GM12878 (cell line): ENCODE measurements at regions not wholly inside any gene's neighbourhood (a gene's known extent, or its start where the extent isn't known, plus 50 kb on each side); places are given as distances from the start of the nearest gene placed in this dataset.

Source experiments
- ATAC-seq: fragments of 200-7000 bp; cut with Tn5 transposase; 3 replicates; pipeline ENCODE4 v1.9.1; 2020; ENCODE audit warnings: mild to moderate bottlenecking, moderate library complexity
- BruUV-seq: library from RNA; stranded (reverse); fragments of 400-500 nt; replicated peaks from 2 replicates; lab custom pipeline; 2021; lab: Mats Ljungman, UMichigan
- CTCF ChIA-PET: fragments of 300-600 bp; sonication (Branson Sonifier 250); formaldehyde crosslinking; extraction: SDS; loops from one replicate; lab custom pipeline; 2021; ENCODE audit warnings: inconsistent platforms; lab: Yijun Ruan, JAX
- POLR2A ChIA-PET: fragments of 350-600 bp; formaldehyde crosslinking; extraction: SDS; loops from one replicate; lab custom pipeline; 2021; ENCODE audit warnings: inconsistent platforms; lab: Charles Lee
- RAD21 ChIA-PET: fragments of 300-600 bp; sonication (Branson Sonifier 250); formaldehyde crosslinking; loops from one replicate; lab custom pipeline; 2023; ENCODE audit warnings: antibody characterized with exemption; ENCODE audit not compliant: unreplicated experiment; lab: Charles Lee
- SMC1A ChIA-PET: fragments of 300-600 bp; sonication (Branson Sonifier 250); formaldehyde crosslinking; loops from one replicate; lab custom pipeline; 2023; ENCODE audit not compliant: unreplicated experiment, uncharacterized antibody; lab: Charles Lee
- DNase-seq: peaks from one replicate; pipeline ENCODE4 v3.0.0-alpha.2; 2011; ENCODE audit warnings: low read depth, low spot score
- FAIRE-seq: peaks from 3 replicates; lab custom pipeline; 2011; peaks lifted over from hg19 to GRCh38; lab: Jason Lieb, UNC
- H2AFZ ChIP-seq: 2 replicates; pipeline ENCODE4 v1.6.0; 2011; ENCODE audit warnings: low read depth, low read length, control low read depth; ENCODE audit not compliant: control insufficient read depth
- H3K27ac ChIP-seq: 2 replicates; pipeline ENCODE4 v1.5.1; 2011; ENCODE audit warnings: control low read depth; ENCODE audit not compliant: control insufficient read depth, insufficient read depth
- H3K27me3 ChIP-seq, 2 experiments: replicated peaks in 1 of 2; 2 replicates each; pipeline versions ENCODE4 v1.6.0 to v1.6.1; 2011; ENCODE audit warnings: low read length in 1 of 2; ENCODE audit not compliant: control insufficient read depth in 2 of 2, insufficient read depth in 2 of 2
- H3K36me3 ChIP-seq, 2 experiments: 2 replicates each; pipeline ENCODE4 v1.5.1; 2011; ENCODE audit warnings: low read length in 1 of 2; ENCODE audit not compliant: control insufficient read depth in 2 of 2, insufficient read depth in 2 of 2
- H3K4me1 ChIP-seq: 2 replicates; pipeline ENCODE4 v1.6.1; 2011; ENCODE audit warnings: mild to moderate bottlenecking, low read length, moderate library complexity, mixed read lengths; ENCODE audit not compliant: control insufficient read depth, insufficient read depth
- H3K4me2 ChIP-seq: 2 replicates; pipeline ENCODE4 v1.6.0; 2011; ENCODE audit warnings: control low read depth; ENCODE audit not compliant: control insufficient read depth, insufficient read depth
- H3K4me3 ChIP-seq: fragments of 200-600 bp; sonication (generic); 2 replicates; pipeline ENCODE4 v1.5.1; 2016
- H3K79me2 ChIP-seq: 2 replicates; pipeline ENCODE4 v1.6.0; 2011; ENCODE audit warnings: low read length; ENCODE audit not compliant: control insufficient read depth, insufficient read depth
- H3K9ac ChIP-seq: 2 replicates; pipeline ENCODE4 v1.8.0; 2011; ENCODE audit warnings: low read length, control low read depth, mixed read lengths; ENCODE audit not compliant: control insufficient read depth, insufficient read depth
- H3K9me3 ChIP-seq: replicated peaks from 3 replicates; pipeline ENCODE4 v1.5.1; 2011; ENCODE audit warnings: mild to moderate bottlenecking, low read length; ENCODE audit not compliant: control insufficient read depth, insufficient read depth
- H4K20me1 ChIP-seq: 2 replicates; pipeline ENCODE4 v1.6.0; 2011; ENCODE audit not compliant: control insufficient read depth, insufficient read depth
- BHLHE40 ChIP-seq, 2 experiments: fragments of 450-650 bp in 1 of 2; IDR thresholded peaks; 2 replicates each; pipeline ENCODE4 v1.6.1; 2011 to 2017; ENCODE audit warnings: low read depth in 2 of 2, borderline replicate concordance in 1 of 2, improper control_type of control experiment in 1 of 2, low read length in 1 of 2, mild to moderate bottlenecking in 1 of 2
- CHD1 ChIP-seq: IDR thresholded peaks from 2 replicates; pipeline ENCODE4 v1.6.1; 2012; ENCODE audit warnings: low read depth, low read length, improper control_type of control experiment
- MEF2B ChIP-seq: fragments of 450-650 bp; IDR thresholded peaks from 2 replicates; pipeline ENCODE4 v1.6.1; 2018; ENCODE audit warnings: mild to moderate bottlenecking, moderate library complexity; ENCODE audit not compliant: partially characterized antibody, poor library complexity, severe bottlenecking
- PAX5 ChIP-seq: IDR thresholded peaks from 2 replicates; pipeline ENCODE4 v1.6.1; 2011; ENCODE audit warnings: low read depth, low read length, borderline replicate concordance
- RCOR1 ChIP-seq: conservative IDR thresholded peaks from 2 replicates; pipeline ENCODE4 v1.6.1; 2012; ENCODE audit warnings: low read depth, low read length, improper control_type of control experiment
- SIX5 ChIP-seq: IDR thresholded peaks from 2 replicates; pipeline ENCODE4 v1.6.1; 2011; ENCODE audit warnings: mild to moderate bottlenecking, low read depth, low read length, moderate library complexity; ENCODE audit not compliant: severe bottlenecking
- SPI1 ChIP-seq: IDR thresholded peaks from 2 replicates; pipeline ENCODE4 v1.6.1; 2011; ENCODE audit warnings: low read depth, mild to moderate bottlenecking, low read length, moderate library complexity, borderline replicate concordance; ENCODE audit not compliant: insufficient read depth
- SREBF1 ChIP-seq: IDR thresholded peaks from 2 replicates; pipeline ENCODE4 v1.6.1; 2012; ENCODE audit warnings: mild to moderate bottlenecking, low read length
- STAT1 ChIP-seq: fragments of 450-650 bp; conservative IDR thresholded peaks from 2 replicates; pipeline ENCODE4 v1.6.1; 2014; ENCODE audit warnings: antibody characterized with exemption, mild to moderate bottlenecking
- TBL1XR1 ChIP-seq: IDR thresholded peaks from 2 replicates; pipeline ENCODE4 v1.6.1; 2012; ENCODE audit warnings: low read depth, low read length, improper control_type of control experiment
- WRNIP1 ChIP-seq: IDR thresholded peaks from 2 replicates; pipeline ENCODE4 v1.6.1; 2011; ENCODE audit warnings: low read depth, low read length, improper control_type of control experiment, borderline replicate concordance
- ZNF274 ChIP-seq: IDR thresholded peaks from one replicate; pipeline ENCODE4 v1.8.0; 2011; ENCODE audit not compliant: insufficient read length, insufficient read depth
- WGBS: methylation state at CpG from one replicate; pipeline ENCODE4 v1.1.6; 2016; ENCODE audit warnings: low lambda C conversion rate; ENCODE audit not compliant: insufficient replicate concordance, insufficient coverage; ENCODE audit errors: missing lambda C conversion rate; 5-methylcytosine and 5-hydroxymethylcytosine counted together
- in situ Hi-C: fragments of 300-500 bp; cut with MboI; formaldehyde crosslinking; loops from 9 replicates; pipeline ENCODE4 v1.14.3; 2018; ENCODE audit warnings: mixed read lengths
- intact Hi-C: fragments of 100-400 bp; cut with micrococcal nuclease; formaldehyde crosslinking; loops from one replicate; pipeline ENCODE4 v1.14.2; 2022; ENCODE audit not compliant: unreplicated experiment
- TF ChIP-seq, protein P1 (sequence below): IDR thresholded peaks from 2 replicates; pipeline ENCODE4 v1.6.1; 2011; ENCODE audit warnings: low read depth, mild to moderate bottlenecking, low read length, moderate library complexity, borderline replicate concordance; ENCODE audit errors: extremely low read depth
- TF ChIP-seq, protein P2 (sequence below): fragments of 450-650 bp; formaldehyde crosslinking; IDR thresholded peaks from 2 replicates; pipeline ENCODE4 v1.4.0; 2020; ENCODE audit warnings: mild to moderate bottlenecking, moderate library complexity
- TF ChIP-seq, protein P3 (sequence below): fragments of 450-650 bp; IDR thresholded peaks from 2 replicates; pipeline ENCODE4 v1.6.1; 2017; ENCODE audit warnings: borderline replicate concordance
- TF ChIP-seq, protein P4 (sequence below): IDR thresholded peaks from 2 replicates; pipeline ENCODE4 v1.6.1; 2012; ENCODE audit warnings: low read length, inconsistent platforms

DNA sequence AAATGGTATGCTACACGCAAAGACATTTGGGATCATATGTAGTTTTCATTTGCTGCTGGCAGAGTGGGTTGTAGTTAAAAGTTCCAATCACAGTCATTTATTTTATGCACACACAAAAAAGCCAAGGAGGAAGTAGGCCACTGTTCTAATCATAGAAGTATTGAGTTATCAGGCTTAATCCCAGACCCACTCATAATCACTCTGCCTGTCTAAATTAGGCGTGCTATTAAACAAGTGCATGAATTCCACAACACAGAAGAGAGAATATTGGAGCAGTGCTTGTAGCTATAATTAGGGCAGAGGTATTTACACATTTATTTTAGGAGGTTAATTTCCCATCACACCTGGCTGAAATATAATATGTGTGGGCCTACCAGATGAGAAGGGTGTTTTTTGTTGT, 65.7 kb upstream of the FIGN start (continued):
- TF ChIP-seq, protein P1, sequence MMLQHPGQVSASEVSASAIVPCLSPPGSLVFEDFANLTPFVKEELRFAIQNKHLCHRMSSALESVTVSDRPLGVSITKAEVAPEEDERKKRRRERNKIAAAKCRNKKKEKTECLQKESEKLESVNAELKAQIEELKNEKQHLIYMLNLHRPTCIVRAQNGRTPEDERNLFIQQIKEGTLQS: no peak
- TF ChIP-seq PAX5: no peak

DNA sequence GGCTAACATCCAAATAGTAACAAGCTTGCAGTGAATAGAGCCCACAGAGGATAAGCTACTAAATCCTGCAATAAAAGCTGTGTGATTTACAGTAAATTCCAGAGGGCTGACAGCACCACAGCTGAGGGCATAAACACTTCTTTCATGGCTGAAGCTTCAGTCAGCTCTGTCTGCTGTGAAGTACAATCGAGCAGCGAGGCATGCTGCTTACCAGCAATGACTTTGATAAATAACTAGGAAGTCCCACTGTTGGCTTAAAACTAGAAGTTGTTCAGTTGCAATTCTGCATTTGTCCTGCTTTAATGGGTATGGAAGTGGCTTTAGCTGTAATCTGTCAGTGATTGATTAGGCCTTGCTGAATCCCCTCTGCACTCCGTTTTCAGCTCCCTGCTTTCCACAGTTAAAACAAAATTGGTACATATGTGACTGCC, 65.2 kb upstream of the FIGN start:
- in situ Hi-C loops (no loop called here), intact Hi-C loops (no loop called here)
- H3K27me3 ChIP-seq: no peaks in the 10 kb centered on the region
- H3K79me2 ChIP-seq: no peaks in the 10 kb centered on the region
- ChIA-PET RAD21 (no interaction called here), SMC1A (no interaction called here), POLR2A (no interaction called here), CTCF (no interaction called here)
- no peak overlapping the region for H3K4me2 ChIP-seq
- TF ChIP-seq RCOR1 (no peak), BHLHE40 (IDR thresholded peaks at IDR 0.05; ENCODE audit: borderline replicate concordance in 1 of 2, low read depth in 2 of 2, low read length in 1 of 2) (no peak), STAT1 (no peak), WRNIP1 (no peak), CHD1 (no peak), TBL1XR1 (no peak), ZNF274 (no peak), SIX5 (no peak), MEF2B (no peak), SPI1 (no peak), SREBF1 (no peak)
- TF ChIP-seq, protein P2, sequence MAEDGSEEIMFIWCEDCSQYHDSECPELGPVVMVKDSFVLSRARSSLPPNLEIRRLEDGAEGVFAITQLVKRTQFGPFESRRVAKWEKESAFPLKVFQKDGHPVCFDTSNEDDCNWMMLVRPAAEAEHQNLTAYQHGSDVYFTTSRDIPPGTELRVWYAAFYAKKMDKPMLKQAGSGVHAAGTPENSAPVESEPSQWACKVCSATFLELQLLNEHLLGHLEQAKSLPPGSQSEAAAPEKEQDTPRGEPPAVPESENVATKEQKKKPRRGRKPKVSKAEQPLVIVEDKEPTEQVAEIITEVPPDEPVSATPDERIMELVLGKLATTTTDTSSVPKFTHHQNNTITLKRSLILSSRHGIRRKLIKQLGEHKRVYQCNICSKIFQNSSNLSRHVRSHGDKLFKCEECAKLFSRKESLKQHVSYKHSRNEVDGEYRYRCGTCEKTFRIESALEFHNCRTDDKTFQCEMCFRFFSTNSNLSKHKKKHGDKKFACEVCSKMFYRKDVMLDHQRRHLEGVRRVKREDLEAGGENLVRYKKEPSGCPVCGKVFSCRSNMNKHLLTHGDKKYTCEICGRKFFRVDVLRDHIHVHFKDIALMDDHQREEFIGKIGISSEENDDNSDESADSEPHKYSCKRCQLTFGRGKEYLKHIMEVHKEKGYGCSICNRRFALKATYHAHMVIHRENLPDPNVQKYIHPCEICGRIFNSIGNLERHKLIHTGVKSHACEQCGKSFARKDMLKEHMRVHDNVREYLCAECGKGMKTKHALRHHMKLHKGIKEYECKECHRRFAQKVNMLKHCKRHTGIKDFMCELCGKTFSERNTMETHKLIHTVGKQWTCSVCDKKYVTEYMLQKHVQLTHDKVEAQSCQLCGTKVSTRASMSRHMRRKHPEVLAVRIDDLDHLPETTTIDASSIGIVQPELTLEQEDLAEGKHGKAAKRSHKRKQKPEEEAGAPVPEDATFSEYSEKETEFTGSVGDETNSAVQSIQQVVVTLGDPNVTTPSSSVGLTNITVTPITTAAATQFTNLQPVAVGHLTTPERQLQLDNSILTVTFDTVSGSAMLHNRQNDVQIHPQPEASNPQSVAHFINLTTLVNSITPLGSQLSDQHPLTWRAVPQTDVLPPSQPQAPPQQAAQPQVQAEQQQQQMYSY (CRISPR knock-in tag): no peak
- TF ChIP-seq, protein P3, sequence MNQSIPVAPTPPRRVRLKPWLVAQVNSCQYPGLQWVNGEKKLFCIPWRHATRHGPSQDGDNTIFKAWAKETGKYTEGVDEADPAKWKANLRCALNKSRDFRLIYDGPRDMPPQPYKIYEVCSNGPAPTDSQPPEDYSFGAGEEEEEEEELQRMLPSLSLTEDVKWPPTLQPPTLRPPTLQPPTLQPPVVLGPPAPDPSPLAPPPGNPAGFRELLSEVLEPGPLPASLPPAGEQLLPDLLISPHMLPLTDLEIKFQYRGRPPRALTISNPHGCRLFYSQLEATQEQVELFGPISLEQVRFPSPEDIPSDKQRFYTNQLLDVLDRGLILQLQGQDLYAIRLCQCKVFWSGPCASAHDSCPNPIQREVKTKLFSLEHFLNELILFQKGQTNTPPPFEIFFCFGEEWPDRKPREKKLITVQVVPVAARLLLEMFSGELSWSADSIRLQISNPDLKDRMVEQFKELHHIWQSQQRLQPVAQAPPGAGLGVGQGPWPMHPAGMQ: no peak
- TF ChIP-seq, protein P4, sequence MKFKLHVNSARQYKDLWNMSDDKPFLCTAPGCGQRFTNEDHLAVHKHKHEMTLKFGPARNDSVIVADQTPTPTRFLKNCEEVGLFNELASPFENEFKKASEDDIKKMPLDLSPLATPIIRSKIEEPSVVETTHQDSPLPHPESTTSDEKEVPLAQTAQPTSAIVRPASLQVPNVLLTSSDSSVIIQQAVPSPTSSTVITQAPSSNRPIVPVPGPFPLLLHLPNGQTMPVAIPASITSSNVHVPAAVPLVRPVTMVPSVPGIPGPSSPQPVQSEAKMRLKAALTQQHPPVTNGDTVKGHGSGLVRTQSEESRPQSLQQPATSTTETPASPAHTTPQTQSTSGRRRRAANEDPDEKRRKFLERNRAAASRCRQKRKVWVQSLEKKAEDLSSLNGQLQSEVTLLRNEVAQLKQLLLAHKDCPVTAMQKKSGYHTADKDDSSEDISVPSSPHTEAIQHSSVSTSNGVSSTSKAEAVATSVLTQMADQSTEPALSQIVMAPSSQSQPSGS: no peak
- WGBS: 0% methylated on average over 3 of the region's 3 CpGs
- FAIRE-seq (no peak), ATAC-seq (no peak), DNase-seq (no peak)
- BruUV-seq: no TSS peak
- H3K9me3 ChIP-seq: no peaks in the 10 kb centered on the region
- H3K9ac ChIP-seq: no peak overlapping the region
- H4K20me1 ChIP-seq: no peaks in the 10 kb centered on the region
- no peak overlapping the region for H3K27ac ChIP-seq
- no peak overlapping the region for H3K4me3 ChIP-seq
- H2AFZ ChIP-seq: no peak overlapping the region
- H3K4me1 ChIP-seq: no peaks in the 10 kb centered on the region
- no peaks in the 10 kb centered on the region for H3K36me3 ChIP-seq
